Activated T-cell treated with anti-CD3 and anti-CD28 coated beads, Interleukin-2, amount 50 U/mL, for 72 hours (primary cell): ENCODE measurements at regions not wholly inside any gene's neighbourhood (a gene's known extent, or its start where the extent isn't known, plus 50 kb on each side); places are given as distances from the start of the nearest gene placed in this dataset.
A peak's percentile ranks its signal among the peaks of the same experiment; 100 is the strongest.

Experiments
- ATAC-seq, 2 donors: fragments of 150-1000 bp; cut with Tn5 transposase; replicated peaks in 1 of 2; 2 replicates each; pipeline ENCODE4 v1.10.0; 2021; ENCODE audit warnings: moderate library complexity in 2 of 2, mild to moderate bottlenecking in 1 of 2
- DNase-seq, 2 donors: peaks; one replicate each; pipeline ENCODE4 v3.0.0; 2021 to 2022; ENCODE audit warnings: mixed read lengths in 1 of 2
- H3K27ac Mint-ChIP-seq: one replicate; pipeline ENCODE4 v1.8.0; 2022; ENCODE audit warnings: mild to moderate bottlenecking, moderate library complexity, mixed read lengths
- H3K27me3 Mint-ChIP-seq: one replicate; pipeline ENCODE4 v1.8.0; 2022; ENCODE audit warnings: low read depth, mixed read lengths
- H3K36me3 Mint-ChIP-seq, 2 donors: one replicate each; pipeline ENCODE4 v1.8.0; 2022; ENCODE audit warnings: mixed read lengths in 2 of 2, mild to moderate bottlenecking in 1 of 2; ENCODE audit not compliant: insufficient read depth in 2 of 2
- H3K4me1 Mint-ChIP-seq: one replicate; pipeline ENCODE4 v1.8.0; 2022; ENCODE audit warnings: low read depth, mixed read lengths
- H3K4me3 Mint-ChIP-seq, 2 donors: one replicate each; pipeline ENCODE4 v1.8.0; 2022; ENCODE audit warnings: mild to moderate bottlenecking in 2 of 2, mixed read lengths in 2 of 2, moderate library complexity in 2 of 2
- H3K9me3 Mint-ChIP-seq, 2 donors: one replicate each; pipeline ENCODE4 v1.8.0; 2022; ENCODE audit warnings: mixed read lengths in 2 of 2

DNA sequence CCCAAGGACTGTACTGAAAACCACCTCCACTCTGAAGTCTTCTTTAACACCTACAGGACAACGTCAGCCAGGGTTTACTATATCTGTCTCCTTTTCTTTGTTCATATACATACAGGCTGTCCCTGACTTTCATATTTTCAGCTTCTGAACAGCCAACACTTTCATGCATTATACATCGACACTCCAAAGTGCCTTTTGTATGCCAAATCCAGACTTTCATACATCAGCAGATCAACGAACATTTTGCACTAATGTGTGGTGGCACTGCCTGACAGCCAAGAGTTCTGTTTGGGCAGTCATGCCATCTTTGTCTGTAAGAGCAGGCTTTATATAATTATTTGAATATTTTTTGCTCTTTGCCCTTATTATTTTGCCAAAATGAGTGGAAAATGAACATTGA lies 487.4 kb downstream of the CETN3 start:
- no peaks in the 10 kb centered on the region for H3K36me3 Mint-ChIP-seq

DNA sequence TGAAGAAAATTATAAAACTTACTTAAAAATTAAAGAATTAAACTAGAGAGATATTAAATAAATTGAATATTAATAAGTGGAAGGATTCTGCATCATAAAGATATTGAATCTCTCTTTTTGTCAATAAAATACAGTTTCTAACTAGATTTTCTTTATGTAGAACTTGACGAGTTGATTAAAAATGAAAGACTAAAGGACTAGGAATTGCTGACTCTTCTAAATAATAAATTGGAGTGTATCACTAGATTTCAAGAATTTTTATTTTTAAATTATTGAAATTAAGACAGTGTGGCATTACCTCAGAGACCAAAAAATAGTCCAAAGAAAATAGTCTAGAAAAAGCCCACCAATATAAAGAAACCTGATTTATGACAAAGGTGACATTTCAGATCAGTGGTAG lies 492.4 kb downstream of the CETN3 start:
- H3K27ac Mint-ChIP-seq, result no peak overlapping the region
- H3K9me3 Mint-ChIP-seq, result peaks cover under 1 to 2% of the 10 kb centered on the region in 2 donors
- DNase-seq (no peak), ATAC-seq (no peak)
- no peaks in the 10 kb centered on the region for H3K27me3 Mint-ChIP-seq
- no peak overlapping the region for H3K4me3 Mint-ChIP-seq
- no peaks in the 10 kb centered on the region for H3K4me1 Mint-ChIP-seq
- no peaks in the 10 kb centered on the region for H3K36me3 Mint-ChIP-seq

More for the DNA sequence above, 487.4 kb downstream of the CETN3 start:
- ATAC-seq (no peak), DNase-seq (no peak)
- no peak overlapping the region for H3K4me3 Mint-ChIP-seq
- H3K9me3 Mint-ChIP-seq, result peaks cover 1 to 4% of the 10 kb centered on the region in 2 donors
- H3K4me1 Mint-ChIP-seq, result no peaks in the 10 kb centered on the region
- H3K27ac Mint-ChIP-seq, result no peak overlapping the region
- no peaks in the 10 kb centered on the region for H3K27me3 Mint-ChIP-seq

DNA sequence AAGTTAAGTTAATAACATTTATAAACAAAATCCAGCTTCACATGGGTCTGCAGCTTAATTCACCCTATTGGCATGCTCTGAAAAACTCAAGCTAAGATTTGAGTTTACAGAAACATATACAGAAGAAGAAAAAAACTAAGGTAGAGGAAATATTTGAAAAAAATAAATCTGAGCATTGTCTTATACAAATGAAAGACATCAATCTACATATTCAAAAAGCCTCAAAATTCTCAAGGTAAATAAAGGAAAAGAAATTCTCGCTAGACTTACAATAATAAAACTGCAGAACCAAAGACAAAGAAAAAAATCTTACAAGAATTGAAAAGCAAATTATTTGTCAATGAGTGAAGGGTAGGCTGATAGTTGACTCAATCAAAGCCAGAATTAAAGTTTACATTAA lies 493.4 kb downstream of the CETN3 start:
- no peak for DNase-seq
- Mint-ChIP-seq H3K27me3 (no peaks in the 10 kb centered on the region), H3K36me3 (no peaks in the 10 kb centered on the region), H3K4me1 (no peaks in the 10 kb centered on the region), H3K27ac (no peak overlapping the region), H3K4me3 (no peak overlapping the region), H3K9me3 (peaks cover 0 to 2% of the 10 kb centered on the region in 2 donors)
- ATAC-seq, result no peak

DNA sequence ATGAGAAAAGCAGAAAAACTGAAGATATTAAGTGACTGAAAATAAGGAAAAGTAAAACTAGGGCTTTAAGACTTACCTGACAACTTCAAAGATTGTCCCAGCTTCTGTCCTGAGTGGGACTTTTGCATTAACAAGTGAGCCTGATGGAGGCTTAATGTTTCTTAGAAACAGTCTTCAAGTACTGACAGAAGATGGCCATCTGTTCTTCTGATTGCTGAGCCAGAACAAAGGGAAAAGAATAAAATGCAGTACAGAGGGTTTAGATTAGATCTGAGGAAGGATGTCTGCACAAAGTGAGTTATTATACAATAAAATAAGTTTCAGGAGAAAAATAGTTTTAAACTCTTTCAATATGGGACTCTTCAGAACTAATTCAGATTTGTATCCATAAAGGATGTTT lies 500.7 kb downstream of the CETN3 start:
- Mint-ChIP-seq H3K9me3 (peaks cover 2 to 5% of the 10 kb centered on the region in 2 donors), H3K4me1 (no peaks in the 10 kb centered on the region)
- no peak for DNase-seq

DNA sequence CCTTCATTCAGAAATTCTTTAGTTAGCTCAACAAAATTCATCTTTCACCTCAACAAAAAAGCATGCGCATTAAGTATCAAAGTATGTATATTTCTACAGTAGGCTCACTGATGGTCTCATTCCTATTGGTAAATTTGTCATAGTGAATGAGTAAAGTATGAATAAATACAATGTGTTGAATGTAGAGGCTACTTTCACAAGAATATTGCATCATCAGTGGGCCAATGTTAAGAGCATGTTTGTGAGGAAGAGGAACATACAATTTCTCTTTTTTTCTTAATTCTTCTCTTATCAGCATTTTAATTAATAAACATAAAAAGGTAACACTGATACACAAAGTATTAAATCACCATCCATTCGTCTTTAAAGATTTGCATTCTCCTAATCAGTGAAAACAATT lies 505.1 kb downstream of the CETN3 start:
- no peak for ATAC-seq
- no peak overlapping the region for H3K4me3 Mint-ChIP-seq
- no peaks in the 10 kb centered on the region for H3K27me3 Mint-ChIP-seq

More for the DNA sequence above, 500.7 kb downstream of the CETN3 start:
- Mint-ChIP-seq H3K36me3 (no peaks in the 10 kb centered on the region), H3K27ac (no peak overlapping the region), H3K4me3 (no peak overlapping the region), H3K27me3 (no peaks in the 10 kb centered on the region)
- ATAC-seq, result no peak

DNA sequence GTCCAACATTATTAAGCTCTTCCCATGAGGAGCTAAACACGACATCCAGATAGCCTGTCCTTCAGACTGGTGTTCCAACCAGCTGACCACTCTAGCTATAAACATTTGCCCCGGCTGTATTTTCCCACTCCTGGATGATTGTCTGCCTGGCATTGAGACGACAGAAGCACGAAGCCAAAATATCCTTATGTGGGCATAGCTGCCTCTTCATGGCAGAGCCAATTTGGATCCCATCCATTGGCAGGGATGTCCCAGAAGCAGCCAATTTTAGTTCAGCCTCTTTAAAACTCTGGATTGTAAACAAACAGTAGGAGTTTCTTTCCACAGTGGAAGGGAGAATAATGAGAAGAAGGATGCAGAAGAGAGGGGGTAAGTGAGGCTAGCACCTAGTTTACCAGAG lies 507.6 kb downstream of the CETN3 start:
- no peak overlapping the region for H3K4me3 Mint-ChIP-seq
- ATAC-seq, result no peak
- no peak overlapping the region for H3K27ac Mint-ChIP-seq
- no peak for DNase-seq
- peaks cover 0 to 5% of the 10 kb centered on the region in 2 donors for H3K9me3 Mint-ChIP-seq
- no peaks in the 10 kb centered on the region for H3K27me3 Mint-ChIP-seq
- no peaks in the 10 kb centered on the region for H3K4me1 Mint-ChIP-seq
- H3K36me3 Mint-ChIP-seq, result no peaks in the 10 kb centered on the region

More for the DNA sequence above, 505.1 kb downstream of the CETN3 start:
- Mint-ChIP-seq H3K9me3 (peaks cover 0 to 8% of the 10 kb centered on the region in 2 donors), H3K27ac (no peak overlapping the region), H3K36me3 (no peaks in the 10 kb centered on the region), H3K4me1 (no peaks in the 10 kb centered on the region)
- no peak for DNase-seq

DNA sequence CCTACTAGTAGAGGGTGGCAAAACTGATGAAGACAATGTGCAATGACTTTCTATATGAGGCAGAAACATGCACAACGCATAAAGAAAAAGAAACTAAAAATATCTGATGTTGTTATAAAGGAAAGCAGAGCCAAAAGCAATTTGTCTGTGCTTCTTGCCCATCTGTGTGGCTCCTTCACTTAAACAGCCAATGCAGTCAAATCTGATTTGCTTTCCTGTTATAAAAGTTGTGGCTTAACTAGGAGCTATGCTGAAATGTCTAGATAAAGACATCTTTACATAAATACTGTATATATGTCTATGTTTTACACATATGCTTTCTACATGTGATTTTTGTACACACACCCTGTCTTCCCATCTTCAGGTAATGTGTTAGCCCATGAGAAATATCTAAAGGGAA lies 508.2 kb downstream of the CETN3 start:
- DNase-seq, result no peak
- no peak for ATAC-seq
- Mint-ChIP-seq H3K9me3 (peaks cover 0 to 3% of the 10 kb centered on the region in 2 donors), H3K4me1 (no peaks in the 10 kb centered on the region), H3K36me3 (no peaks in the 10 kb centered on the region), H3K27me3 (no peaks in the 10 kb centered on the region), H3K4me3 (no peak overlapping the region), H3K27ac (no peak overlapping the region)

DNA sequence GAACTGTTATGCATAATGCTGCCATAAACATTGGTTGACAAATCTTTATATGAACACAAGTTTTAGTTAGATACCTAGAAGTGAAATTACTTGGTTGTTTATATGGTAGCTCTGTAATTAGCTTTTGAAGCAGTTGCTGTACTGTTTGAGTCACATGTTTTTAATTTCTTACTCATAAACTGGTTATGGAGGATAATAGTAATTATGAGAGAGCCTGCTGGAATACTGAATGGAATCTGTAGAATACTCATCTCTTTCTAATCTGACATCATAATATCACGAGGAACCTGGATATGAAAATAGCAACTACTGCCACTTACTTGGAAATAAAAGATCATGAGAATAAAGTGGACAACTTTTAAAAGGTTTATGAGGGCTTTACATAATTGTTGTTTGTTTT lies 509.2 kb downstream of the CETN3 start:
- Mint-ChIP-seq H3K27me3 (no peaks in the 10 kb centered on the region), H3K4me3 (no peak overlapping the region), H3K36me3 (no peaks in the 10 kb centered on the region), H3K27ac (no peak overlapping the region), H3K9me3 (peaks cover 2 to 3% of the 10 kb centered on the region in 2 donors), H3K4me1 (no peaks in the 10 kb centered on the region)
- no peak for ATAC-seq
- no peak for DNase-seq

DNA sequence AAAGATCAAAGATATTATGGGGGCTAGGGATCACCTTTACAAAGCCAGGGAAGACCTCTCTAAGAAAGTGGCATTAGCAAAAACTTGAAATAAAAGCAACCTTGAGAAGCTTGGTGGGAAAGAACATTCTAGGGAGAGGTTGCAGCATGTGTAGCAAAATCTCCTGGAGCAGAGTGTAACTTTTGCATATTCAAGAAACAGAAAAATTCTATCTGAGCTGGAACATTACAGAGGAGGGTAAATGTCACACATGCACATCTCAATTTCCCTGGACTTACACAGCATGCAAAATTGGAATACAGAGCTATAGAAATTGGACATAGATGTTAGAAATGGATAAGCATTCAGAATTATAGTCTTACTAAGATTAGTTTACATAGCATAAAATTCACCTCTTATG lies 510.0 kb downstream of the CETN3 start:
- no peak for DNase-seq
- Mint-ChIP-seq H3K4me1 (no peaks in the 10 kb centered on the region), H3K9me3 (peaks cover 3 to 6% of the 10 kb centered on the region in 2 donors), H3K27ac (no peak overlapping the region), H3K36me3 (no peaks in the 10 kb centered on the region), H3K27me3 (no peaks in the 10 kb centered on the region), H3K4me3 (no peak overlapping the region)
- ATAC-seq, result no peak

DNA sequence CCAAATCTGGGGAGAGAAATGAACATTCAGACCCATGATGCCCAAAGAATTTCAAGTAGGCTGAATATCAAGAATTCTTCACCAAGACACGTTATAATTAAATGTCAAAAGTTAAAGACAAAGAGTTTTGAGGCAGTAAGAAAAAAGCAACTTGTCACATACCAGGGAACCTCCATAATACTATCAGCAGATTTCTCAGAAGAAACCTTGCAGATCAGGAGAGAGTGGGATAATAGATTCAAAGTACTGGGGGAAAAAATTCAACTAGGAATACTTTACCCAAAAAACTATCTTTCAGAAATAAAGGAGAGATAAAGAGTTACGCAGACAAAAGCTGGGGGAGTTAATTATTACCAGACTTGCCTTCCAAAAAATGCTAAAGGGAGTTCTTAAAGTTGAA lies 516.0 kb downstream of the CETN3 start:
- H3K9me3 Mint-ChIP-seq, result peaks cover 15% of the 10 kb centered on the region in 2 donors

DNA sequence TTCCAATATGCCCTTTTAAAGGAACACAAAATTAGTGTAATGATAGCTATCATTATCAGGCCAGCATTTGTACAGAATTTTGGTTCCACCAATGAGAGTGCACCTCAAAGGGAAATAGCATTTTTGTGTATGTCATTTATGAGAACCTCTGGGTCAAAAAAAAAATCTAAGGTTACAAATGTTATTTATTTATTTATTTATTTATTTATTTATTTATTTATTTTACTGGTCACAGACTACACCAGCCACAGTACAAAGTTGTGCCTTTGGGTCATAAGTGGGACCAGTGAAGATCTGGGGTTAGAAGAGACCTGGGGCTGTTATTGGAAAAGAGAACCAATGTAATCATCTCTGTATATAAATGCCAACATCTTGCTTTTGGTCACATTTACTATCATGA lies 523.9 kb downstream of the CETN3 start:
- Mint-ChIP-seq H3K4me1 (no peaks in the 10 kb centered on the region), H3K27me3 (no peaks in the 10 kb centered on the region), H3K36me3 (no peaks in the 10 kb centered on the region), H3K4me3 (no peak overlapping the region), H3K27ac (no peak overlapping the region), H3K9me3 (peaks cover 3 to 5% of the 10 kb centered on the region in 2 donors)
- no peak for ATAC-seq
- DNase-seq, result no peak

More for the DNA sequence above, 516.0 kb downstream of the CETN3 start:
- Mint-ChIP-seq H3K4me1 (no peaks in the 10 kb centered on the region), H3K27ac (no peak overlapping the region), H3K27me3 (no peaks in the 10 kb centered on the region), H3K36me3 (peaks cover 2 to 6% of the 10 kb centered on the region in 2 donors), H3K4me3 (no peak overlapping the region)
- no peak for DNase-seq
- no peak for ATAC-seq

DNA sequence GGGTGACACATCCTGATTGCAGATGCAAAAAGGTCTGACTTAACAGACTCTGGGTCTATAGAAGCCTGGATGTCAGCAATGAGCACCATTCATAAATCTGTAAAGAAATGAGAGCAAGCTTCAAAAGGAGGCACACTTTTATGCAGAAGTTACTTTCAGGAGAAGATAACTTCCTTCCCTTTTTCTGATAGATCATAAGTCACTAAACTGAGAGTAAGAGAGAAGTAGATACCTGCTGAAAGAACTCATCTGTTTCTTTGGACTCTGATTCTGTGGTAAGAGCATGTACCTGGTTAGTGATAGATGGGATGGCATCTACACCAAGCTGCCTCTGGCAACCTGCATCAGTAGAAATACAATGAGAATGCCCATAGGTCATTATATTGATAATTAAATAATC lies 525.6 kb downstream of the CETN3 start:
- DNase-seq (no peak), ATAC-seq (no peak)
- Mint-ChIP-seq H3K9me3 (peaks cover 4 to 9% of the 10 kb centered on the region in 2 donors), H3K27ac (no peak overlapping the region), H3K36me3 (no peaks in the 10 kb centered on the region), H3K27me3 (no peaks in the 10 kb centered on the region), H3K4me3 (no peak overlapping the region), H3K4me1 (no peaks in the 10 kb centered on the region)

DNA sequence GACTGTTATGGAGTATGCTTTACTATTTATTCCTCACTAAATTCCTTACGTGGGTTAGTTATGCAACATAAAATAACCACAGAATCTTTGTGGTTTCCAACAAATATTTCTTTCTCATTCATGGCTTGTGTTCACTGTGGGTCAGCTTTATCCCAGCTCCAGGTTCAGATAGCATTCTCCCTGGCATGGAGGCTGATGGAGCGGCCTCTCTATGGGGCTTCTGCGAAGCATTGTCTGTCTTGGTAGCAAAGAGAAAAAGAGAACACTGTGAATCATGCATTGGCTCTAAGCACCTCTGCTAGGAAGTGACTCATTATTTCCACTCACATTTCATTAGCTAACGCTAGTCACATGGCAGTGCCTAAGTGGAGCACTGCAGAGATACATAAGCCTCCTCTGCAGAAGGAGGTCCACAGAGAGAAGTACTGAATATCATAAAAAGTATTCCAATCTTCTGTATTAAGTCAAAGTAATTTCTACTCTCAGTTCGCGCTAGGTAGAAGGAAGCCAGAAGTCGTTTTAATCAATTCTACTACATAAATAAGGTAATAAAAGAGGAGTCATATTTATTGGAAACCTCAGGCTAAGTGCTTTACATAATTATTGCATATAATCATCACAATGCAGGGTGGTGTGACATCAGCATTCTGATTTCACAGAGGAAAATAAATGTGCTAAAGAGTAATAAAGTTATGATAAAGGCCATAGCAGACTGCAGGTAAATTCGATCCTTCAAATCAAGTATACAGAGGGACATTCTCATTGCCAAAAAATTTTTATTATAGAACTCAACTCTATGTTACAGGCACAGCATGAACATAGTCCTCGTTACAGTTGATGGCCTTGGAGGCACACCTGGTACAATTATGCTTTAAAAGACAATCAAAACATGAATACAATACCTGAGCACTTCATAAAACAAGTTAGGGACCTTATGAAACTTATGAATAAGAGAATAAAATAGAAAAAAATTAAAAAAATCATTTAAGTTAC lies 531.1 kb downstream of the CETN3 start:
- no peaks in the 10 kb centered on the region for H3K27me3 Mint-ChIP-seq
- H3K4me1 Mint-ChIP-seq, result no peaks in the 10 kb centered on the region
- H3K36me3 Mint-ChIP-seq, result no peaks in the 10 kb centered on the region
- no peak overlapping the region for H3K27ac Mint-ChIP-seq
- no peak overlapping the region for H3K4me3 Mint-ChIP-seq
- ATAC-seq (peak in 1 of 2 donors; percentile 39), DNase-seq (no peak)
- peaks cover 4 to 7% of the 10 kb centered on the region in 2 donors for H3K9me3 Mint-ChIP-seq
